ENCODE measurements at regions not wholly inside any gene's neighbourhood (a gene's known extent, or its start where the extent isn't known, plus 50 kb on each side); places are given as distances from the start of the nearest gene placed in this dataset.

- H3K27me3 ChIP-seq (ENCODE audit: control insufficient read depth in 2 of 2, insufficient read depth in 2 of 2, low read length in 2 of 2) = no peaks in the 10 kb centered on the region
- no peaks in the 10 kb centered on the region for H3K79me2 ChIP-seq (ENCODE audit: control insufficient read depth, insufficient read depth, low read length)
- no peaks in the 10 kb centered on the region for H3K9me3 ChIP-seq (replicated peaks; ENCODE audit: control insufficient read depth, insufficient read depth, low read depth, low read length)
- H3K9me1 ChIP-seq (ENCODE audit: control insufficient read depth, insufficient read depth, low read length) = no peaks in the 10 kb centered on the region
- ChIA-PET CTCF (ENCODE audit: low intra/inter-chr PET ratio) (no interaction called here), POLR2A (no interaction called here)
- no peaks in the 10 kb centered on the region for H3K4me1 ChIP-seq (replicated peaks in 1 of 2; ENCODE audit: control insufficient read depth in 2 of 2, insufficient read depth in 2 of 2, low read length in 2 of 2)
- 6% methylated on average over 9 of the region's 9 CpGs for WGBS (ENCODE audit: insufficient coverage, low coverage, missing lambda C conversion rate)
- no peak overlapping the region for H3K27ac ChIP-seq (ENCODE audit: extremely low read depth, low read depth, low read length)
- in situ Hi-C loops (cut with MboI) (no loop called here), intact Hi-C loops (cut with micrococcal nuclease) (no loop called here)
- no peak overlapping the region for H3K4me3 ChIP-seq
- H2AFZ ChIP-seq (ENCODE audit: low read depth, low read length) = no peak overlapping the region
- H3K9ac ChIP-seq (ENCODE audit: insufficient read depth in 1 of 2, low read depth in 2 of 2, low read length in 2 of 2) = no peak overlapping the region
- no peak overlapping the region for H3K4me2 ChIP-seq (ENCODE audit: insufficient read depth, low read length)
- no peak for FAIRE-seq
- no peak for ATAC-seq
- BruUV-seq (replicated peaks) = no TSS peak
- H4K20me1 ChIP-seq (replicated peaks; ENCODE audit: control insufficient read depth, insufficient read depth, low read length) = no peaks in the 10 kb centered on the region
- H3K36me3 ChIP-seq (ENCODE audit: control insufficient read depth, insufficient read depth, low read length) = no peaks in the 10 kb centered on the region
- no peak for DNase-seq (ENCODE audit: extremely low read depth in 1 of 4, low spot score in 3 of 4)
- TF ChIP-seq ZBTB5 (IDR thresholded peaks at IDR 0.05) (no peak), PTBP1 (IDR thresholded peaks at IDR 0.05; ENCODE audit: low read depth, low read length) (no peak), ATF3 (IDR thresholded peaks at IDR 0.05) (peak; percentile 32; the same call in 1 of the 2 replicates), ATF3 (CRISPR knock-in tag; conservative IDR thresholded peaks at IDR 0.05) (no peak), ATF2 (CRISPR knock-in tag; IDR thresholded peaks at IDR 0.05) (no peak), TAF7 (tag; IDR thresholded peaks at IDR 0.05) (no peak), CEBPB (tag; IDR thresholded peaks at IDR 0.05) (peak; percentile 39; the same call in 1 of the 2 replicates), STAT6 (CRISPR knock-in tag; IDR thresholded peaks at IDR 0.05) (no peak), ZNF143 (CRISPR knock-in tag; IDR thresholded peaks at IDR 0.05) (no peak), NR2F6 (CRISPR knock-in tag; IDR thresholded peaks at IDR 0.05) (no peak), HDGF (IDR thresholded peaks at IDR 0.05) (no peak), FOS (IDR thresholded peaks at IDR 0.05; ENCODE audit: extremely low read depth, insufficient read length) (no peak)
These were observed 2067.7 kb downstream of the SUCLG1 start for GRCh38 chr2:82391386-82391785.
